22Rv1 (cell line): ENCODE measurements at regions not wholly inside any gene's neighbourhood (a gene's known extent, or its start where the extent isn't known, plus 50 kb on each side); places are given as distances from the start of the nearest gene placed in this dataset.

Experiments
- CTCF ChIP-seq: fragments of 450-650 bp; IDR thresholded peaks from 2 replicates; pipeline ENCODE4 v1.5.1; 2017; ENCODE audit warnings: mild to moderate bottlenecking
- ZFX ChIP-seq: fragments of 450-650 bp; IDR thresholded peaks from 2 replicates; pipeline ENCODE4 v1.6.1; 2017; ENCODE audit warnings: antibody characterized with exemption, borderline replicate concordance

GRCh38 chr7:109284943-109285342 is 715.3 kb downstream of the DNAJB9 start:
- no peak for TF ChIP-seq CTCF
- TF ChIP-seq ZFX: no peak
